CD4-positive, alpha-beta T cell treated with Interleukin-12 subunit alpha and Interleukin-12 subunit beta, for 1 hour (primary cell): ENCODE measurements at regions not wholly inside any gene's neighbourhood (a gene's known extent, or its start where the extent isn't known, plus 50 kb on each side); places are given as distances from the start of the nearest gene placed in this dataset.

Source experiments
- DNase-seq: peaks from one replicate; pipeline ENCODE4 v3.0.0-alpha.2; 2020

GRCh38 chr3:36201546-36201945 lies 178.8 kb upstream of the STAC start:
- no peak for DNase-seq

- DNase-seq, result no peak
Measured at GRCh38 chr3:36206956-36207580, 173.2 kb upstream of the STAC start.

- DNase-seq, result no peak
Measured at GRCh38 chr3:36210840-36211651, 169.3 kb upstream of the STAC start.

- DNase-seq, result no peak
Measured at GRCh38 chr3:36211652-36211999, 168.7 kb upstream of the STAC start.

GRCh38 chr3:36212251-36212650 lies 168.1 kb upstream of the STAC start:
- DNase-seq, result no peak

GRCh38 chr3:36214460-36214859 lies 165.8 kb upstream of the STAC start:
- no peak for DNase-seq

- DNase-seq, result no peak
Measured at GRCh38 chr3:36215241-36215640, 165.1 kb upstream of the STAC start.

- no peak for DNase-seq
Measured at GRCh38 chr3:36219398-36219797, 160.9 kb upstream of the STAC start.

- DNase-seq, result no peak
Measured at GRCh38 chr3:36220173-36220572, 160.1 kb upstream of the STAC start.

GRCh38 chr3:36221975-36222374 lies 158.3 kb upstream of the STAC start:
- DNase-seq, result no peak

GRCh38 chr3:36227980-36228379 lies 152.3 kb upstream of the STAC start:
- no peak for DNase-seq

- no peak for DNase-seq
Measured at GRCh38 chr3:36229496-36229895, 150.8 kb upstream of the STAC start.

GRCh38 chr3:36232797-36233489 lies 147.4 kb upstream of the STAC start:
- DNase-seq, result no peak

GRCh38 chr3:36244728-36245127 lies 135.6 kb upstream of the STAC start:
- DNase-seq, result no peak

- no peak for DNase-seq
Measured at GRCh38 chr3:36248374-36248773, 131.9 kb upstream of the STAC start.

GRCh38 chr3:36250191-36250590 lies 130.1 kb upstream of the STAC start:
- no peak for DNase-seq

- DNase-seq, result no peak
Measured at GRCh38 chr3:36257158-36257852, 123.0 kb upstream of the STAC start.

- no peak for DNase-seq
Measured at GRCh38 chr3:36258421-36258820, 121.9 kb upstream of the STAC start.

GRCh38 chr3:36259580-36259979 lies 120.7 kb upstream of the STAC start:
- no peak for DNase-seq

- no peak for DNase-seq
Measured at GRCh38 chr3:36269274-36269673, 111.0 kb upstream of the STAC start.

GRCh38 chr3:36282766-36283165 lies 97.5 kb upstream of the STAC start:
- DNase-seq, result no peak

GRCh38 chr3:36295296-36295695 lies 85.0 kb upstream of the STAC start:
- DNase-seq, result no peak

GRCh38 chr3:36297195-36297594 lies 83.1 kb upstream of the STAC start:
- no peak for DNase-seq

- DNase-seq, result no peak
Measured at GRCh38 chr3:36298188-36298587, 82.1 kb upstream of the STAC start.
